ENCODE measurements at regions not wholly inside any gene's neighbourhood (a gene's known extent, or its start where the extent isn't known, plus 50 kb on each side); places are given as distances from the start of the nearest gene placed in this dataset.

- TF ChIP-seq REST (IDR thresholded peaks at IDR 0.05), result no peak
- TF ChIP-seq TAF1 (conservative IDR thresholded peaks at IDR 0.05), result no peak
- no peak for TF ChIP-seq NR2F2 (IDR thresholded peaks at IDR 0.05)
These were observed 242.4 kb upstream of the CSF3R start (continued) for GRCh38 chr1:36725151-36725550.

GRCh38 chr1:36723813-36724212, 241.1 kb upstream of the CSF3R start:
- 51% methylated on average over 1 of the region's 1 CpG for WGBS
- no peaks in the 10 kb centered on the region for H3K4me1 ChIP-seq (ENCODE audit: control insufficient read depth in 4 of 4, insufficient read depth in 4 of 4, low read length in 3 of 4)
- TF ChIP-seq NR2F2 (IDR thresholded peaks at IDR 0.05) (no peak), CTCF (IDR thresholded peaks at IDR 0.05; ENCODE audit: low read depth, low read length, missing input control) (no peak), FOXA1 (IDR thresholded peaks at IDR 0.05) (no peak), HNF4A (conservative IDR thresholded peaks at IDR 0.05) (no peak), EGR1 (IDR thresholded peaks at IDR 0.05; ENCODE audit: low read depth in 2 of 2) (no peak), RXRA (IDR thresholded peaks at IDR 0.05) (no peak), ZBTB33 (IDR thresholded peaks at IDR 0.05) (no peak), GABPA (IDR thresholded peaks at IDR 0.05 in 1 of 2, conservative IDR thresholded peaks at IDR 0.05 in 1 of 2) (no peak), HNF4G (IDR thresholded peaks at IDR 0.05) (no peak), RAD21 (IDR thresholded peaks at IDR 0.05) (no peak), TAF1 (conservative IDR thresholded peaks at IDR 0.05) (no peak), MAX (IDR thresholded peaks at IDR 0.05) (no peak), FOXA2 (IDR thresholded peaks at IDR 0.05) (no peak), ATF3 (IDR thresholded peaks at IDR 0.05) (no peak), JUND (IDR thresholded peaks at IDR 0.05) (no peak), SP1 (IDR thresholded peaks at IDR 0.05) (no peak), YY1 (IDR thresholded peaks at IDR 0.05) (no peak), REST (IDR thresholded peaks at IDR 0.05) (no peak)

More at GRCh38 chr1:36723813-36724212, 241.1 kb upstream of the CSF3R start:
- H3K27ac ChIP-seq (ENCODE audit: low read depth in 1 of 2, low read length in 2 of 2), result no peak overlapping the region
- no peaks in the 10 kb centered on the region for H3K36me3 ChIP-seq (ENCODE audit: control insufficient read depth in 4 of 4, insufficient read depth in 3 of 4, low read depth in 1 of 4, low read length in 3 of 4)
- no peak for DNase-seq (ENCODE audit: low spot score)
- no peak overlapping the region for H3K4me3 ChIP-seq (ENCODE audit: low read depth in 1 of 3, low read length in 3 of 3)
- no peaks in the 10 kb centered on the region for H3K9me3 ChIP-seq (ENCODE audit: control insufficient read depth in 4 of 4, low read length in 3 of 4)
- H3K27me3 ChIP-seq (ENCODE audit: control insufficient read depth in 4 of 4, insufficient read depth in 4 of 4, low read length in 3 of 4), result peaks cover 0 to 7% (median 3%) of the 10 kb centered on the region in 4 donors
- H3K9ac ChIP-seq (ENCODE audit: low read depth in 1 of 2, low read length in 2 of 2), result no peak overlapping the region

All from liver (tissue), 8 donors.